ENCODE measurements at regions not wholly inside any gene's neighbourhood (a gene's known extent, or its start where the extent isn't known, plus 50 kb on each side); places are given as distances from the start of the nearest gene placed in this dataset.

- POLR2A ChIA-PET: no interaction called here
- DNase-seq (ENCODE audit: low read depth, low spot score) (no peak), ATAC-seq (no peak)
- Histone ChIP-seq H3K4me2 (ENCODE audit: low read length) (no peak overlapping the region), H3K4me3 (replicated peaks in 1 of 2; ENCODE audit: low read depth in 1 of 2, low read length in 2 of 2) (no peak overlapping the region), H3K4me1 (ENCODE audit: control insufficient read depth in 1 of 2, insufficient read depth in 2 of 2, low read length in 2 of 2) (no peaks in the 10 kb centered on the region), H4K20me1 (ENCODE audit: insufficient read depth) (no peaks in the 10 kb centered on the region), H3K27me3 (ENCODE audit: insufficient read depth, low read length) (peaks cover 21% of the 10 kb centered on the region; the same call in 1 of the 2 replicates), H3K27ac (ENCODE audit: low read depth, low read length) (no peak overlapping the region), H3K9me2 (ENCODE audit: insufficient read depth) (no peaks in the 10 kb centered on the region), H3K9ac (ENCODE audit: low read length) (no peak overlapping the region), H2AFZ (ENCODE audit: low read depth, low read length, poor library complexity, severe bottlenecking) (no peak overlapping the region), H3K9me3 (ENCODE audit: control insufficient read depth in 1 of 2, insufficient read depth in 1 of 2, low read depth in 1 of 2, low read length in 2 of 2) (no peaks in the 10 kb centered on the region; a peak in 1 of 4 replicates), H3K79me2 (ENCODE audit: insufficient read depth, low read length) (no peaks in the 10 kb centered on the region), H3K36me3 (ENCODE audit: control insufficient read depth in 1 of 2, insufficient read depth in 2 of 2, low read length in 2 of 2) (no peaks in the 10 kb centered on the region)
- RAD21 ChIA-PET (ENCODE audit: low non-redundant PET in 1 of 2, low total read pairs in 2 of 2, uncharacterized antibody in 2 of 2, unreplicated experiment in 2 of 2): no interaction called here
- TF ChIP-seq EZH2phosphoT487 (IDR thresholded peaks at IDR 0.05; ENCODE audit: borderline replicate concordance) (no peak), EGR1 (IDR thresholded peaks at IDR 0.05; ENCODE audit: low read depth) (no peak), YY1 (IDR thresholded peaks at IDR 0.05; ENCODE audit: extremely low read depth, insufficient replicate concordance, low read depth, low read length) (no peak)
- intact Hi-C loops (cut with micrococcal nuclease): no loop called here
- CTCF ChIA-PET: no interaction called here
- no TSS peak for BruUV-seq (replicated peaks)
These were observed 655.2 kb downstream of the TBC1D22A start for GRCh38 chr22:47417699-47418098.

- POLR2A ChIA-PET: no interaction called here
- Histone ChIP-seq H3K9me3 (ENCODE audit: control insufficient read depth in 1 of 2, insufficient read depth in 1 of 2, low read depth in 1 of 2, low read length in 2 of 2) (no peaks in the 10 kb centered on the region), H4K20me1 (ENCODE audit: insufficient read depth) (no peaks in the 10 kb centered on the region), H3K4me2 (ENCODE audit: low read length) (no peak overlapping the region), H3K27ac (ENCODE audit: low read depth, low read length) (no peak overlapping the region), H3K4me1 (ENCODE audit: control insufficient read depth in 1 of 2, insufficient read depth in 2 of 2, low read length in 2 of 2) (no peaks in the 10 kb centered on the region), H3K9ac (ENCODE audit: low read length) (no peak overlapping the region), H3K4me3 (replicated peaks in 1 of 2; ENCODE audit: low read depth in 1 of 2, low read length in 2 of 2) (no peak overlapping the region), H3K79me2 (ENCODE audit: insufficient read depth, low read length) (no peaks in the 10 kb centered on the region), H3K27me3 (ENCODE audit: insufficient read depth, low read length) (peaks cover 30% of the 10 kb centered on the region), H2AFZ (ENCODE audit: low read depth, low read length, poor library complexity, severe bottlenecking) (no peak overlapping the region), H3K9me2 (ENCODE audit: insufficient read depth) (no peaks in the 10 kb centered on the region), H3K36me3 (ENCODE audit: control insufficient read depth in 1 of 2, insufficient read depth in 2 of 2, low read length in 2 of 2) (no peaks in the 10 kb centered on the region)
- DNase-seq (ENCODE audit: low read depth, low spot score) (no peak), ATAC-seq (no peak)
- TF ChIP-seq ZFX (IDR thresholded peaks at IDR 0.05): no peak
- TF ChIP-seq CTCF (IDR thresholded peaks at IDR 0.05 in 2 of 3, conservative IDR thresholded peaks at IDR 0.05 in 1 of 3; ENCODE audit: borderline replicate concordance in 1 of 3, insufficient read depth in 1 of 3, low read depth in 2 of 3, low read length in 2 of 3): no peak
- no peak for TF ChIP-seq ATF3 (IDR thresholded peaks at IDR 0.05)
- no peak for TF ChIP-seq YY1 (IDR thresholded peaks at IDR 0.05; ENCODE audit: extremely low read depth, insufficient replicate concordance, low read depth, low read length)
- no peak for TF ChIP-seq ZNF274 (IDR thresholded peaks at IDR 0.05; ENCODE audit: low read depth, low read length)
- no peak for TF ChIP-seq CEBPB (IDR thresholded peaks at IDR 0.05; ENCODE audit: low read depth)
- no peak for TF ChIP-seq ELF1 (IDR thresholded peaks at IDR 0.05; ENCODE audit: borderline replicate concordance, low read depth)
- TF ChIP-seq SRF (IDR thresholded peaks at IDR 0.05; ENCODE audit: low read depth): no peak
- RAD21 ChIA-PET (ENCODE audit: low non-redundant PET in 1 of 2, low total read pairs in 2 of 2, uncharacterized antibody in 2 of 2, unreplicated experiment in 2 of 2): no interaction called here
- CTCF ChIA-PET: no interaction called here
- BruUV-seq (replicated peaks): no TSS peak
- intact Hi-C loops (cut with micrococcal nuclease): no loop called here
These were observed 648.6 kb downstream of the TBC1D22A start for GRCh38 chr22:47411006-47411405.
